ENCODE measurements at regions not wholly inside any gene's neighbourhood (a gene's known extent, or its start where the extent isn't known, plus 50 kb on each side); places are given as distances from the start of the nearest gene placed in this dataset.

GRCh38 chr9:27787891-27788290 lies 214.6 kb upstream of the C9orf72 start:
- no peaks in the 10 kb centered on the region for H3K4me1 ChIP-seq (ENCODE audit: insufficient read depth, low read length)
- H3K9me3 ChIP-seq (ENCODE audit: insufficient read depth, low read depth, low read length) = no peaks in the 10 kb centered on the region
- no peak overlapping the region for H3K4me3 ChIP-seq (ENCODE audit: low read length)
- no peak overlapping the region for H3K27ac ChIP-seq (ENCODE audit: low read length)
- no peaks in the 10 kb centered on the region for H3K27me3 ChIP-seq (ENCODE audit: insufficient read depth, low read length)
- H3K36me3 ChIP-seq (ENCODE audit: insufficient read depth, low read depth, low read length) = no peaks in the 10 kb centered on the region
- no peak overlapping the region for H3K9ac ChIP-seq (ENCODE audit: low read depth, low read length)

- no peaks in the 10 kb centered on the region for H3K27me3 ChIP-seq (ENCODE audit: insufficient read depth, low read length)
- no peaks in the 10 kb centered on the region for H3K36me3 ChIP-seq (ENCODE audit: insufficient read depth, low read depth, low read length)
- no peaks in the 10 kb centered on the region for H3K9me3 ChIP-seq (ENCODE audit: insufficient read depth, low read depth, low read length)
- no peak overlapping the region for H3K4me3 ChIP-seq (ENCODE audit: low read length)
- no peak overlapping the region for H3K27ac ChIP-seq (ENCODE audit: low read length)
- no peak overlapping the region for H3K9ac ChIP-seq (ENCODE audit: low read depth, low read length)
- H3K4me1 ChIP-seq (ENCODE audit: insufficient read depth, low read length) = no peaks in the 10 kb centered on the region
Measured at GRCh38 chr9:27791311-27791710, 218.0 kb upstream of the C9orf72 start.

DNA sequence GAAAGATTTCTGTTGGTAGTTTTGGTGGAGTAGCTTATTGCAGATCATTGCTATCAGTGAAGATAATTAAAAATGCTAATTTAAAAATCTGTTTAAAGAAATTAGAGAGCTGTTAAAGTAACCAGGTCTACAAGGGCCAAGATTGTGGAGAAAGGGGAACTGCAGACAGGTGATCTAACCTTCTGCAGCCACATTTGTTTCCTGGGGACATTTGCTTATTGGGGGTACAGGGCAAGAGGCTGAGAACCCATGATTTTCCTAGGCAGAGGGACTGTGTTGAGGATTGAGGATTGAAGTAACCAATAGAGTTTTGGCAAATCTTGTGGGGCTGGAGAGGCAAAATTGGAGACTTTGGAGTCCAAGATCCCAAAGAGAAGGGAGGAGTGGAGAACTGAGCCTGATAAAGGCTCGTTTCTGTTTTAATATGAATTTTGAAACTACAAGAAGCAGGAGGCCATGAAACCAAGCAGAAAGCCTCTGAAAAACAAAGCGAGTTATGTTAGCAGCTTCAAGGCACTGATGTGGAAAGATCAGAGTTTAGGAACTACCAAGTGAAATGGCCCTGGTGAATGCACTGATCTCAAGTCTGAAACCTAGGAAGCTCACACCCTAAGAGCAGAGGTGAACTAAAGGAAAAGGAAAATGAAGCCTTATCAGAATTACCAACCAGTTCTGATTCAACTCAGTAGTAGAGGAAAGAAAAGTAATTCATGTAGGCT lies 219.8 kb upstream of the C9orf72 start:
- H3K4me1 ChIP-seq (ENCODE audit: insufficient read depth, low read length) = no peaks in the 10 kb centered on the region
- H3K27ac ChIP-seq (ENCODE audit: low read length) = no peak overlapping the region
- H3K36me3 ChIP-seq (ENCODE audit: insufficient read depth, low read depth, low read length) = no peaks in the 10 kb centered on the region
- H3K9ac ChIP-seq (ENCODE audit: low read depth, low read length) = no peak overlapping the region; the same call in 1 of the 2 replicates
- no peak overlapping the region for H3K4me3 ChIP-seq (ENCODE audit: low read length)
- no peaks in the 10 kb centered on the region for H3K9me3 ChIP-seq (ENCODE audit: insufficient read depth, low read depth, low read length)
- no peaks in the 10 kb centered on the region for H3K27me3 ChIP-seq (ENCODE audit: insufficient read depth, low read length)

- Histone ChIP-seq H3K4me1 (ENCODE audit: insufficient read depth, low read length) (no peaks in the 10 kb centered on the region), H3K9me3 (ENCODE audit: insufficient read depth, low read depth, low read length) (no peaks in the 10 kb centered on the region), H3K9ac (ENCODE audit: low read depth, low read length) (no peak overlapping the region), H3K36me3 (ENCODE audit: insufficient read depth, low read depth, low read length) (no peaks in the 10 kb centered on the region), H3K27me3 (ENCODE audit: insufficient read depth, low read length) (no peaks in the 10 kb centered on the region), H3K4me3 (ENCODE audit: low read length) (no peak overlapping the region), H3K27ac (ENCODE audit: low read length) (no peak overlapping the region)
Measured at GRCh38 chr9:27799326-27799725, 226.0 kb upstream of the C9orf72 start.

DNA sequence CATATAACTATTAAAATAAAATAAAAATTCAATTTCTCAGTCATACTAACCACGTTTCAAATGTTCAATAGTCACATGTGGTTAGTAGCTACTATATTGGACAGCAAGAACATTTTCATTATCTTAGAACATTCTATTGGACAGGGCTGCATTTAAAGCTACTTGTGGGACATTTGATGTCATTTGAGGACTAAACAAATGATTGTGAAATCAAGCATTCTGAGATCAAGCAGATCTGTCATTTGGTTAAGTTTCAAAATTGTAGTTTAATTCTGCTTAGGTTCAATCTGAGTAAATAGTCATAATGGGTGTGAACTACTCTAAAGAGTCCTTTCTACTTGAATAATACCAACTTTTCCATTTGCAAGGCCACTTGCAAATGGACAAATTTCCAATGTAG lies 226.9 kb upstream of the C9orf72 start:
- Histone ChIP-seq H3K4me1 (ENCODE audit: insufficient read depth, low read length) (no peaks in the 10 kb centered on the region), H3K4me3 (ENCODE audit: low read length) (no peak overlapping the region), H3K9ac (ENCODE audit: low read depth, low read length) (no peak overlapping the region), H3K9me3 (ENCODE audit: insufficient read depth, low read depth, low read length) (no peaks in the 10 kb centered on the region), H3K27me3 (ENCODE audit: insufficient read depth, low read length) (no peaks in the 10 kb centered on the region), H3K27ac (ENCODE audit: low read length) (no peak overlapping the region), H3K36me3 (ENCODE audit: insufficient read depth, low read depth, low read length) (no peaks in the 10 kb centered on the region)

GRCh38 chr9:27800692-27801370 lies 227.6 kb upstream of the C9orf72 start:
- H3K27me3 ChIP-seq (ENCODE audit: insufficient read depth, low read length) = no peaks in the 10 kb centered on the region
- no peaks in the 10 kb centered on the region for H3K4me1 ChIP-seq (ENCODE audit: insufficient read depth, low read length)
- no peaks in the 10 kb centered on the region for H3K36me3 ChIP-seq (ENCODE audit: insufficient read depth, low read depth, low read length)
- no peak overlapping the region for H3K27ac ChIP-seq (ENCODE audit: low read length)
- no peaks in the 10 kb centered on the region for H3K9me3 ChIP-seq (ENCODE audit: insufficient read depth, low read depth, low read length)
- H3K9ac ChIP-seq (ENCODE audit: low read depth, low read length) = no peak overlapping the region
- H3K4me3 ChIP-seq (ENCODE audit: low read length) = no peak overlapping the region

DNA sequence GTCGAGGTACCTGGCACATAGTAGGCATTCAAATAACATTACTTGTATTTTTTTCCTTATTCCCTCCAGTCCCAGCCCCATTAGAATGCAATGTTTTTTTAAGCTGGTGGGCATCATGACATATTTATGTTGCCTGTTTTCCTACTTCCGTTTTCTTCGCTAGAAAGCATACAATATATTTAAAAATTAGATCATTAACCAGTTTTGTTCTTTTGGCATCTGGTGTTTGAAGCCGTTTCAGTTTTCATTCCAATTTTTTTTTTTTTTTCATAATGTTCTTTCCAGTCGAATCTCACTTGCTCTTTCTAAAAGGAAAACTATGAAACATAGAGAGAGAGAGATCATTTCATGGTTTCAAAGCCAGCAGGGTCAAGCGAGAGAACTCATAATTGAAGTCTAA lies 228.3 kb upstream of the C9orf72 start:
- Histone ChIP-seq H3K4me3 (ENCODE audit: low read length) (no peak overlapping the region), H3K27me3 (ENCODE audit: insufficient read depth, low read length) (no peaks in the 10 kb centered on the region), H3K27ac (ENCODE audit: low read length) (no peak overlapping the region), H3K4me1 (ENCODE audit: insufficient read depth, low read length) (no peaks in the 10 kb centered on the region), H3K9ac (ENCODE audit: low read depth, low read length) (no peak overlapping the region), H3K9me3 (ENCODE audit: insufficient read depth, low read depth, low read length) (no peaks in the 10 kb centered on the region), H3K36me3 (ENCODE audit: insufficient read depth, low read depth, low read length) (no peaks in the 10 kb centered on the region)

GRCh38 chr9:27802418-27802817 lies 229.1 kb upstream of the C9orf72 start:
- Histone ChIP-seq H3K9ac (ENCODE audit: low read depth, low read length) (no peak overlapping the region), H3K4me3 (ENCODE audit: low read length) (no peak overlapping the region), H3K27me3 (ENCODE audit: insufficient read depth, low read length) (no peaks in the 10 kb centered on the region), H3K9me3 (ENCODE audit: insufficient read depth, low read depth, low read length) (no peaks in the 10 kb centered on the region), H3K27ac (ENCODE audit: low read length) (no peak overlapping the region), H3K36me3 (ENCODE audit: insufficient read depth, low read depth, low read length) (no peaks in the 10 kb centered on the region), H3K4me1 (ENCODE audit: insufficient read depth, low read length) (no peaks in the 10 kb centered on the region)

DNA sequence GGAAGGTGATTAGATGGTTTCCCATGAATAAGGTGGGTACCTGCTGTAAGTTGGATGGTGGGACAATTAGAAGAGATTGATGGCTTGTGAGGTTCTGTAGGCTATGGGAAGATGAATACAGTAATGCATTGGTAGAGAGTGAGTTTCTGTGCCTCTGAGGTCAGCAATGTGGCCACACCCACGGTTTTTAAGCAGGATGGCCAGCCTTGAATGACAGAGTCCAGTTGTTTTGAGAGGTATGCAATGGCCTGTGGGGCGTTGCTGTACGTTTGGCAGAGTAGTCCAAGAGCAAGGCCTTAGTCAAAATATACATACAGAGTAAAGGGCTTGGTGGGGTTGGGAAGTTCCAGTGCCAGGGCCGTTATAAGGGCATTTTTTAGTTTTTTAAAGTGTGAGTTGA lies 235.6 kb upstream of the C9orf72 start:
- no peaks in the 10 kb centered on the region for H3K36me3 ChIP-seq (ENCODE audit: insufficient read depth, low read depth, low read length)
- no peaks in the 10 kb centered on the region for H3K9me3 ChIP-seq (ENCODE audit: insufficient read depth, low read depth, low read length)
- H3K27ac ChIP-seq (ENCODE audit: low read length) = no peak overlapping the region
- H3K9ac ChIP-seq (ENCODE audit: low read depth, low read length) = no peak overlapping the region
- no peaks in the 10 kb centered on the region for H3K4me1 ChIP-seq (ENCODE audit: insufficient read depth, low read length)
- no peak overlapping the region for H3K4me3 ChIP-seq (ENCODE audit: low read length)
- H3K27me3 ChIP-seq (ENCODE audit: insufficient read depth, low read length) = no peaks in the 10 kb centered on the region

- no peaks in the 10 kb centered on the region for H3K27me3 ChIP-seq (ENCODE audit: insufficient read depth, low read length)
- H3K36me3 ChIP-seq (ENCODE audit: insufficient read depth, low read depth, low read length) = no peaks in the 10 kb centered on the region
- no peaks in the 10 kb centered on the region for H3K4me1 ChIP-seq (ENCODE audit: insufficient read depth, low read length)
- no peak overlapping the region for H3K4me3 ChIP-seq (ENCODE audit: low read length)
- H3K9me3 ChIP-seq (ENCODE audit: insufficient read depth, low read depth, low read length) = no peaks in the 10 kb centered on the region
- no peak overlapping the region for H3K9ac ChIP-seq (ENCODE audit: low read depth, low read length)
- H3K27ac ChIP-seq (ENCODE audit: low read length) = no peak overlapping the region
Measured at GRCh38 chr9:27817747-27818146, 244.5 kb upstream of the C9orf72 start.

DNA sequence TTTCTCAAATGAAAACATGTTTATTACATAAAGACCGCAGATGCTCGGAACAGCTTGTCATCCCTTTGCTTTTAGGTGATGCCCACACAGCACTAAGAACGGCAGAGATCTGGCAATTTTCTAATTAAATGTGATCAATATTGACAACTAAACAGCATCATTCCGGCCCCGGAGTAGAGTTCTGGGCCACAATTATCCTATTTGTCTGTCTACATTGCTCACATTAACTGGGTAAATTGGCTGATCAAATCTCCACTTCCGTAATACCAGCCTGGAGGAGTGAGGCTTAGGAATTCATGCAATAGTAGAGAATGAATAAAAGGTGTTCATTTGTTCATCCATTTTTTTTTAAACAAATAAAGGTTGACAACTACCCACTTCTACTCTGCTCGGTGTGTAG lies 245.1 kb upstream of the C9orf72 start:
- no peaks in the 10 kb centered on the region for H3K36me3 ChIP-seq (ENCODE audit: insufficient read depth, low read depth, low read length)
- H3K4me1 ChIP-seq (ENCODE audit: insufficient read depth, low read length) = no peaks in the 10 kb centered on the region
- no peak overlapping the region for H3K27ac ChIP-seq (ENCODE audit: low read length)

GRCh38 chr9:27828908-27829307 lies 255.6 kb upstream of the C9orf72 start:
- Histone ChIP-seq H3K9me3 (ENCODE audit: insufficient read depth, low read depth, low read length) (no peaks in the 10 kb centered on the region), H3K27ac (ENCODE audit: low read length) (no peak overlapping the region), H3K36me3 (ENCODE audit: insufficient read depth, low read depth, low read length) (no peaks in the 10 kb centered on the region), H3K9ac (ENCODE audit: low read depth, low read length) (no peak overlapping the region), H3K4me3 (ENCODE audit: low read length) (no peak overlapping the region), H3K4me1 (ENCODE audit: insufficient read depth, low read length) (no peaks in the 10 kb centered on the region), H3K27me3 (ENCODE audit: insufficient read depth, low read length) (no peaks in the 10 kb centered on the region)

More for the DNA sequence above, 245.1 kb upstream of the C9orf72 start:
- Histone ChIP-seq H3K9ac (ENCODE audit: low read depth, low read length) (no peak overlapping the region), H3K4me3 (ENCODE audit: low read length) (no peak overlapping the region), H3K27me3 (ENCODE audit: insufficient read depth, low read length) (no peaks in the 10 kb centered on the region), H3K9me3 (ENCODE audit: insufficient read depth, low read depth, low read length) (no peaks in the 10 kb centered on the region)

Measured in iPS-20b (cell line).